ENCODE measurements at regions not wholly inside any gene's neighbourhood (a gene's known extent, or its start where the extent isn't known, plus 50 kb on each side); places are given as distances from the start of the nearest gene placed in this dataset.

DNA sequence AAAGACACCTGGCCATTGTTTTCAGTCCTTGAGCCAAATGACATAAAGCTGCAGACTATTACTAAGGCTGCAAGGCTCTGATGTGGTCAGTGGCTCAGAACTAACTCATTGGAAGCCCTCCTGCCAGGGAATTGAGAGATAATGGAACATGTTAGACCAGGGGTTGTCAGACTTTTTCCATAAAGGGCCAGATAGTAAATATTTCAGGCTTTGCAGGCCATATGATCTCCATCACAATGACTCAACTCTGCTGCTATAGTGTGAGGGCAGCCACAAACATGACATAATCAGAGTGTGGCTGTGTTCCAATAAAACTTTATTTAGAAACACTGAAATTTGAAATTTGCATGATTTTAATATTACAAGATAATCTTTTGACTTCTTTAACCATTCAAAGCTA, 140.3 kb downstream of the TMEM30B start:
- H3K36me3 Mint-ChIP-seq = peaks cover 6% of the 10 kb centered on the region
- no peaks in the 10 kb centered on the region for H3K9me3 ChIP-seq (ENCODE audit: control insufficient read depth, insufficient read depth, low read length)
- TF ChIP-seq, protein P1, sequence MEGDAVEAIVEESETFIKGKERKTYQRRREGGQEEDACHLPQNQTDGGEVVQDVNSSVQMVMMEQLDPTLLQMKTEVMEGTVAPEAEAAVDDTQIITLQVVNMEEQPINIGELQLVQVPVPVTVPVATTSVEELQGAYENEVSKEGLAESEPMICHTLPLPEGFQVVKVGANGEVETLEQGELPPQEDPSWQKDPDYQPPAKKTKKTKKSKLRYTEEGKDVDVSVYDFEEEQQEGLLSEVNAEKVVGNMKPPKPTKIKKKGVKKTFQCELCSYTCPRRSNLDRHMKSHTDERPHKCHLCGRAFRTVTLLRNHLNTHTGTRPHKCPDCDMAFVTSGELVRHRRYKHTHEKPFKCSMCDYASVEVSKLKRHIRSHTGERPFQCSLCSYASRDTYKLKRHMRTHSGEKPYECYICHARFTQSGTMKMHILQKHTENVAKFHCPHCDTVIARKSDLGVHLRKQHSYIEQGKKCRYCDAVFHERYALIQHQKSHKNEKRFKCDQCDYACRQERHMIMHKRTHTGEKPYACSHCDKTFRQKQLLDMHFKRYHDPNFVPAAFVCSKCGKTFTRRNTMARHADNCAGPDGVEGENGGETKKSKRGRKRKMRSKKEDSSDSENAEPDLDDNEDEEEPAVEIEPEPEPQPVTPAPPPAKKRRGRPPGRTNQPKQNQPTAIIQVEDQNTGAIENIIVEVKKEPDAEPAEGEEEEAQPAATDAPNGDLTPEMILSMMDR (IDR thresholded peaks at IDR 0.05) = no peak
- intact Hi-C loops (cut with micrococcal nuclease) = no loop called here
- no peak overlapping the region for H3K27ac Mint-ChIP-seq
- no peak overlapping the region for H3K4me3 Mint-ChIP-seq
- peaks cover 4 to 12% of the 10 kb centered on the region in 2 donors for H3K27me3 Mint-ChIP-seq (ENCODE audit: low read depth in 2 of 2)
- H3K27ac ChIP-seq (ENCODE audit: low read length) = no peak overlapping the region
- H3K4me1 Mint-ChIP-seq = no peaks in the 10 kb centered on the region
- H3K4me1 ChIP-seq (ENCODE audit: control insufficient read depth, insufficient read depth, low read length) = no peaks in the 10 kb centered on the region
- no peaks in the 10 kb centered on the region for H3K36me3 ChIP-seq (ENCODE audit: control insufficient read depth, insufficient read depth, low read length)
- no peak overlapping the region for H3K4me3 ChIP-seq (ENCODE audit: low read length)
- DNase-seq (no peak), ATAC-seq (no peak)
- H3K9me3 Mint-ChIP-seq = peaks cover 3% of the 10 kb centered on the region in 2 donors
- H3K27me3 ChIP-seq (ENCODE audit: control insufficient read depth, insufficient read depth, low read length) = no peaks in the 10 kb centered on the region

DNA sequence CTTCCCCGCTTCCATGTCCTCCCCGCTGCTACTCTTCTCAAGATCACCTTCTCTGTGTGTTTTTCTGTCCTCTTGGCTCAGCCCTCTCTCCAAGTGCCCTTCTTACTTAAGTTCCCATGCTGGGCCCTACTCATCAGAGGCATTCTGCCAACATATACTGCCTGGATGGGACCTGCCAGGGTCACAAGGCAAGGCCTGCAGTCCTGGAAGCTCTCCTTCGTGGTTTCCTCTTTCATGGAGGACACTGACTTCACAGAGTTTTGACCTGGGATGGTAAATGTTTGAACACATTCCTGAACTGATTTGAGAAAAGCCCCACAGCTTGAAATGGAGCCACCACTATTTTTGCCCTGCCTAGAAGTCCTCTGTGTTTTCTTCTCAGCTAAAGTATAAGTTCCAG, 140.9 kb downstream of the TMEM30B start:
- Histone ChIP-seq H3K4me1 (ENCODE audit: control insufficient read depth, insufficient read depth, low read length) (no peaks in the 10 kb centered on the region), H3K9me3 (ENCODE audit: control insufficient read depth, insufficient read depth, low read length) (no peaks in the 10 kb centered on the region), H3K27ac (ENCODE audit: low read length) (no peak overlapping the region), H3K4me3 (ENCODE audit: low read length) (no peak overlapping the region), H3K36me3 (ENCODE audit: control insufficient read depth, insufficient read depth, low read length) (no peaks in the 10 kb centered on the region), H3K27me3 (ENCODE audit: control insufficient read depth, insufficient read depth, low read length) (no peaks in the 10 kb centered on the region)
- TF ChIP-seq, protein P1 (IDR thresholded peaks at IDR 0.05) = no peak
- Mint-ChIP-seq H3K4me1 (no peaks in the 10 kb centered on the region), H3K27ac (no peak overlapping the region), H3K27me3 (ENCODE audit: low read depth in 2 of 2) (peaks cover 10 to 12% of the 10 kb centered on the region in 2 donors), H3K4me3 (no peak overlapping the region), H3K9me3 (peaks cover 3% of the 10 kb centered on the region in 2 donors), H3K36me3 (peaks cover 6% of the 10 kb centered on the region)
- ATAC-seq (no peak), DNase-seq (no peak)
- intact Hi-C loops (cut with micrococcal nuclease) = no loop called here
- WGBS (ENCODE audit: insufficient coverage) = 84% methylated on average over 3 of the region's 3 CpGs

DNA sequence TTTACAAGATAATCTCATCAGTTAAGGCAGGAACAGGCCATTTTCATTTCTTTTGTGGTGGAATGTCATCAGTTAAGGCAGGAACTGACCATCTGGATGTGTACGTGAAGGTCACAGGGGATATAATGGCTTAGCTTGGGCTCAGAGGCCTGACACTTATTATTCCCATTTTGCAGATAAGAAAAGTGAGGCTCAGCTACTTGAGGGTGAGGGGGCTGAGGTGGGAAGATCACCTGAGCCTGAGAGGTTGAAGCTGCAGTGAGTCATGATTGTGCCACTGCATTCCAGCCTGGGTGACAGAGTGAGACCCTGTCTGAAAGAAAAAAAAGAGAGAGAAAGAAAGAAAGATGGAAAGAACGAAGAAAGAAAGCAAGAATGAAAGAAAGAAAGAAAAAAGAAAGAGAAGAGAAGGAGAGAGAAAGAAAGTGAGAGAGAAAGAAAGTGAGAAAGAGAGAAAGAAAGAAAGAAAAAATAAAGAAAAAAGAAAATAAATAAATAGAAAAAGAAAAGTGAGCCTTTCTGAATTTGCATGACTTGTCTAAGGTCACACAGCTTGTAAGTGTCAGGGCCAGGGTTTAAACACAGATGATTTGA, 142.0 kb downstream of the TMEM30B start:
- H3K27ac Mint-ChIP-seq = no peak overlapping the region
- TF ChIP-seq, protein P1 (IDR thresholded peaks at IDR 0.05) = no peak
- no peak overlapping the region for H3K4me3 Mint-ChIP-seq
- DNase-seq = no peak
- no peaks in the 10 kb centered on the region for H3K9me3 Mint-ChIP-seq
- no peak for ATAC-seq
- no peaks in the 10 kb centered on the region for H3K4me1 Mint-ChIP-seq
- H3K27ac ChIP-seq (ENCODE audit: low read length) = no peak overlapping the region
- no peaks in the 10 kb centered on the region for H3K36me3 ChIP-seq (ENCODE audit: control insufficient read depth, insufficient read depth, low read length)
- 88% methylated on average over 2 of the region's 2 CpGs for WGBS (ENCODE audit: insufficient coverage)
- H3K4me3 ChIP-seq (ENCODE audit: low read length) = no peak overlapping the region
- no peaks in the 10 kb centered on the region for H3K36me3 Mint-ChIP-seq
- no peaks in the 10 kb centered on the region for H3K27me3 ChIP-seq (ENCODE audit: control insufficient read depth, insufficient read depth, low read length)
- intact Hi-C loops (cut with micrococcal nuclease) = no loop called here
- peaks cover 8 to 17% of the 10 kb centered on the region in 2 donors for H3K27me3 Mint-ChIP-seq (ENCODE audit: low read depth in 2 of 2)
- no peaks in the 10 kb centered on the region for H3K4me1 ChIP-seq (ENCODE audit: control insufficient read depth, insufficient read depth, low read length)
- H3K9me3 ChIP-seq (ENCODE audit: control insufficient read depth, insufficient read depth, low read length) = no peaks in the 10 kb centered on the region

DNA sequence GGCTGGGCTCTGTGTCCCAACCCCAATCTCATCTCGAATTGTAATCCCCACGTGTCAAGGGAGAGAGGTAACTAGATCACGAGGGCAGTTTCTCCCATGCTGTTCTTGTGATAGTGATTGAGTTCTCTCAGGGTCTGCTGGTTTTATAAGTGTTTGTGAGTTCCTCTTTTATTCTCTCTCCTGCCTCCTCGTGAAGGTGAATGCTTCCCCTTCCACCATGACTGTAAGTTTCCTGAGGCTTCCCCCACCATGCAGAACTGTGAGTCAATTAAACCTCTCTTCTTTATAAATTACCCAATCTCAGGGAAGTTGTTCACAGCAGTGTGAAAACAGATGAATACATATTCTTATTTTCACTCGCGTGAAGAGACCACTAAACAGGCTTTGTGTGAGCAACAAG, 148.2 kb downstream of the TMEM30B start:
- Histone ChIP-seq H3K27ac (ENCODE audit: low read length) (no peak overlapping the region), H3K36me3 (ENCODE audit: control insufficient read depth, insufficient read depth, low read length) (no peaks in the 10 kb centered on the region), H3K9me3 (ENCODE audit: control insufficient read depth, insufficient read depth, low read length) (no peaks in the 10 kb centered on the region), H3K4me3 (ENCODE audit: low read length) (no peak overlapping the region), H3K4me1 (ENCODE audit: control insufficient read depth, insufficient read depth, low read length) (no peaks in the 10 kb centered on the region), H3K27me3 (ENCODE audit: control insufficient read depth, insufficient read depth, low read length) (no peaks in the 10 kb centered on the region)
- Mint-ChIP-seq H3K36me3 (no peaks in the 10 kb centered on the region), H3K4me3 (no peak overlapping the region), H3K4me1 (no peaks in the 10 kb centered on the region), H3K9me3 (no peaks in the 10 kb centered on the region), H3K27ac (no peak overlapping the region), H3K27me3 (ENCODE audit: low read depth in 2 of 2) (peaks cover 9 to 17% of the 10 kb centered on the region in 2 donors)
- ATAC-seq (no peak), DNase-seq (no peak)
- TF ChIP-seq, protein P1 (IDR thresholded peaks at IDR 0.05) = no peak
- intact Hi-C loops (cut with micrococcal nuclease) = no loop called here
- WGBS (ENCODE audit: insufficient coverage) = 67% methylated on average over 6 of the region's 6 CpGs
